Omental fat pad (tissue), 3 donors: ENCODE measurements at regions not wholly inside any gene's neighbourhood (a gene's known extent, or its start where the extent isn't known, plus 50 kb on each side); places are given as distances from the start of the nearest gene placed in this dataset.
"Not testable (repeated sequence)": the region's sequence is repeated elsewhere in the genome, so short reads cannot be mapped to it uniquely, and the experiment has no call there.

Source experiments
- ATAC-seq: fragments of 150-250 bp; one replicate; pipeline ENCODE4 v1.9.1; 2016; ENCODE audit warnings: mild to moderate bottlenecking, moderate library complexity; ENCODE audit not compliant: low FRiP score
- DNase-seq: peaks from one replicate; pipeline ENCODE4 v3.0.0-alpha.2; 2019; ENCODE audit warnings: low spot score
- CTCF ChIP-seq, 3 donors: fragments of 450-650 bp; IDR thresholded peaks; one replicate each; pipeline ENCODE4 v1.5.1; 2016 to 2017; ENCODE audit warnings: antibody characterized with exemption in 3 of 3, mild to moderate bottlenecking in 3 of 3, moderate library complexity in 2 of 3

DNA sequence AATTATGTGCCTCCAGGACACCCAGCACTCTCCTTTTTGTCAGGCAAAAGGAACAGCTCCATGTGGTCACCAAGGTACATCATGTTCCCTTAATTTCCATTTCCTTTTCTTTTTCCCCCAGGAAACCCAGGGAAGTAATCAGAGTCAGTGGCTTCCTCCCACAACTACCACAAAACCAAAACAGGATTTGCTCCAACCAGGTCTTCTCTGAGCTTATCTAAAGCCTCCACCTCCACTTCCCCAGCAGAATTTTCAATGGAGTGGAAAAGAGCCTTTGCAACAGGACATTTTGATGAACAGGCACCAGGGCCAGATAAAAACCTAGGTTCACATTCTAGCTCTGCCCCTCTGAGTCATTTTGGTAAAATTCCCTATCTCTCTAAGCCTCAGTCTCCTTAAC, 154.3 kb downstream of the NR2F2 start:
- ATAC-seq (no peak), DNase-seq (no peak)
- TF ChIP-seq CTCF (IDR thresholded peaks at IDR 0.05): no peak

- ATAC-seq (no peak), DNase-seq (no peak)
- no peak for TF ChIP-seq CTCF (IDR thresholded peaks at IDR 0.05)
These were observed 156.7 kb downstream of the NR2F2 start for GRCh38 chr15:96487245-96487644.

GRCh38 chr15:96491066-96491699, 160.7 kb downstream of the NR2F2 start:
- ATAC-seq, DNase-seq: not testable (repeated sequence)

DNA sequence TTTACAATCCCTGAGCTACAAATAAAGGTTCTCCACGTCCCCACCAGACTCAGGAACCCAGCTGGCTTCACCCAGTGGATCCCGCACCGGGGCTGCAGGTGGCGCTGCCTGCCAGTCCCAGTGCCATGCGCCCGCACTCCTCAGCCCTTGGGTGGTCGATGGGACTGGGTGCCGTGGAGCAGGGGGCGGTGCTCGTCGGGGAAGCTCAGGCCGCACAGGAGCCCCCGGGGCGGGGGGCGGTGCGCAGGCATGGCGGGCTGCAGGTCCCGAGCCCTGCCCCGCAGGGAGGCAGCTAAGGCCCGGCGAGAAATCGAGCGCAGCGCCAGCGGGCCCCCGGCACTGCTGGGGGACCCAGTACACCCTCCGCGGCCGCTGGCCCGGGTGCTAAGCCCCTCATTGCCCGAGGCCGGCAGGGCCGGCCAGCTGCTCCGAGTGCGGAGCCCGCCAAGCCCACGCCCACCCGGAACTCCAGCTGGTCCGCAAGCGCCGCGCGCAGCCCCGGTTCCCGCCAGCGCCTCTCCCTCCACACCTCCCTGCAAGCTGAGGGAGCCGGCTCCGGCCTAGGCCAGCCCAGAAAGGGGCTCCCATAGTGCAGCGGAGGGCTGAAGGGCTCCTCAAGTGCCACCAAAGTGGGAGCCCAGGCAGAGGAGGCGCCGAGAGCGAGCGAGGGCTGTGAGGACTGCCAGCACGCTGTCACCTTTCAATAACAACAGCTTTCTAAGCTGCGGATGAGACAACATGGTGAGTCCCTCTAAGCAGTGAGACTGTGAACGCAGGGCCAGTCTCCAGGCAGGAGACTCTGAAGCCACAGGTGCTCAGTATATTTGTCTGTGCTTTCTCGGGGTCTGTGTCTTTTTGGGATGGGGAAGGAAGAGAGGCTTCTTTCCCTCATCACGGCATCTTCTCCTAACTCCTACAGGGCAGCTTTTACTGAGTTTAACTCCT, 161.5 kb downstream of the NR2F2 start:
- not testable (repeated sequence) for DNase-seq, ATAC-seq

- no peak for ATAC-seq
- DNase-seq: no peak
- no peak for TF ChIP-seq CTCF (IDR thresholded peaks at IDR 0.05)
These were observed 164.0 kb downstream of the NR2F2 start for GRCh38 chr15:96494505-96494904.

DNA sequence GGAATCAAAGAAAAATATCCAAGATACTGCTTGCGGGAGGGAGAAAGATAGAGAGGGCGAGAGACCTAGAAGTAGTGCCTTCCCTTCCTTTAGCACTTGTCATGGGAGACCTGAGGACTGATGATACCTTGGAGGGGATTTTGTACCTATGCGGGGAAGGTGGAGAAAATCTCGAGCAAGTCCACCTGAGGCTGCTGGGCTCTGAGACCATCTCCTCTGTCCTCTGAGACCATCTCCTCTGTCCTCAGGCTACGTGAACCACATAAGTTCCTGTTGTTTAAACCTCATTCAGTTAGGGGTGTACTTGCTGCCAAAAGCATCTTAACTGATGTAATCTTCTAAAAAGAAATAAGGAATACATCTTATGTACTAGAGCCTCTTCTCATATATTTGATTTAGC, 164.9 kb downstream of the NR2F2 start:
- no peak for ATAC-seq
- no peak for TF ChIP-seq CTCF (IDR thresholded peaks at IDR 0.05)
- no peak for DNase-seq

- ATAC-seq (no peak), DNase-seq (no peak)
- TF ChIP-seq CTCF (IDR thresholded peaks at IDR 0.05): no peak
These were observed 167.5 kb downstream of the NR2F2 start for GRCh38 chr15:96497951-96498350.

DNA sequence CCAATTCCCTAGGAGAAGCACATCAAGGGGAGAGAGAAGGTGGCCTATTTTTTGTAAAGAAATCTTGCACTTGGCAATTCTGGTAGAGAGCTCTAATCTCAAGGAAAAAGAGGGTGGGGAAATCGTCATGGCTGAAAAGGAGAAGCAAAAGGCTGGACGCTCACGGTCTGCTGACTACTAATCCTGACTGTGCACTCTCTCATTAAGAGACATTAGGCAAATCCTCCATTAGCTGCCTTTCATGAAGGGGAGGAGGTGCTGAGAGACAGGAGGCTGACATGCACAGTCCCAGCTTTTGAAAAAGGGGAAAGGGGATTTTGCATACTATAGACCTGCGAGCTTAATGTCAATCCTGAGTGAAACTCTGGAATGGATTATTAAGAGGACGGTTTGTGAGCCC, 170.0 kb downstream of the NR2F2 start:
- TF ChIP-seq CTCF (IDR thresholded peaks at IDR 0.05): no peak
- no peak for ATAC-seq
- no peak for DNase-seq
